ENCODE measurements at regions not wholly inside any gene's neighbourhood (a gene's known extent, or its start where the extent isn't known, plus 50 kb on each side); places are given as distances from the start of the nearest gene placed in this dataset.
"Not testable (repeated sequence)": the region's sequence is repeated elsewhere in the genome, so short reads cannot be mapped to it uniquely, and the experiment has no call there.

GRCh38 chr12:115305275-115305674 lies 621.3 kb upstream of the TBX3 start:
- 97 to 99% methylated on average over 4 of the region's 4 CpGs for WGBS, 2 donors
- peaks cover 0 to 2% of the 10 kb centered on the region in 2 donors for H3K27me3 ChIP-seq (ENCODE audit: control insufficient read depth in 1 of 2, insufficient read depth in 2 of 2, low read length in 1 of 2)
- H3K27ac ChIP-seq (ENCODE audit: low read depth in 1 of 2, low read length in 2 of 2), result no peak overlapping the region
- DNase-seq, result no peak
- no peak overlapping the region for H3K4me3 ChIP-seq (ENCODE audit: low read length in 2 of 2)
- no peaks in the 10 kb centered on the region for H3K9me3 ChIP-seq (ENCODE audit: control insufficient read depth, low read length)
- intact Hi-C loops (cut with DNase I), result no loop called here
- H3K4me1 ChIP-seq (ENCODE audit: control insufficient read depth in 1 of 2, insufficient read depth in 2 of 2, low read length in 2 of 2), result no peaks in the 10 kb centered on the region
- no peak for ATAC-seq (ENCODE audit: low FRiP score)
- no peaks in the 10 kb centered on the region for H3K36me3 ChIP-seq (ENCODE audit: control insufficient read depth in 1 of 2, insufficient read depth in 2 of 2, low read length in 1 of 2)

GRCh38 chr12:115303723-115304309 lies 619.8 kb upstream of the TBX3 start:
- ATAC-seq (ENCODE audit: low FRiP score) (no peak), DNase-seq (no peak)
- H3K9me3 ChIP-seq (ENCODE audit: control insufficient read depth, low read length), result no peaks in the 10 kb centered on the region
- no peaks in the 10 kb centered on the region for H3K36me3 ChIP-seq (ENCODE audit: control insufficient read depth in 1 of 2, insufficient read depth in 2 of 2, low read length in 1 of 2)
- no peak overlapping the region for H3K4me3 ChIP-seq (ENCODE audit: low read length in 2 of 2)
- intact Hi-C loops (cut with DNase I), result no loop called here
- 51 to 53% methylated on average over 4 of the region's 4 CpGs for WGBS, 2 donors
- H3K27me3 ChIP-seq (ENCODE audit: control insufficient read depth in 1 of 2, insufficient read depth in 2 of 2, low read length in 1 of 2), result no peaks in the 10 kb centered on the region
- no peaks in the 10 kb centered on the region for H3K4me1 ChIP-seq (ENCODE audit: control insufficient read depth in 1 of 2, insufficient read depth in 2 of 2, low read length in 2 of 2)
- H3K27ac ChIP-seq (ENCODE audit: low read depth in 1 of 2, low read length in 2 of 2), result no peak overlapping the region

GRCh38 chr12:115297445-115297844 lies 613.5 kb upstream of the TBX3 start:
- Histone ChIP-seq H3K27me3 (ENCODE audit: control insufficient read depth in 1 of 2, insufficient read depth in 2 of 2, low read length in 1 of 2) (no peaks in the 10 kb centered on the region), H3K4me1 (ENCODE audit: control insufficient read depth in 1 of 2, insufficient read depth in 2 of 2, low read length in 2 of 2) (peaks cover 2 to 3% of the 10 kb centered on the region in 2 donors), H3K9me3 (ENCODE audit: control insufficient read depth, low read length) (no peaks in the 10 kb centered on the region), H3K4me3 (ENCODE audit: low read length in 2 of 2) (no peak overlapping the region), H3K27ac (ENCODE audit: low read depth in 1 of 2, low read length in 2 of 2) (no peak overlapping the region), H3K36me3 (ENCODE audit: control insufficient read depth in 1 of 2, insufficient read depth in 2 of 2, low read length in 1 of 2) (no peaks in the 10 kb centered on the region)
- 77 to 87% methylated on average over 2 of the region's 2 CpGs for WGBS, 2 donors
- ATAC-seq (ENCODE audit: low FRiP score), result no peak
- intact Hi-C loops (cut with DNase I), result no loop called here
- no peak for DNase-seq

GRCh38 chr12:115296613-115297198 lies 612.7 kb upstream of the TBX3 start:
- no peak overlapping the region for H3K27ac ChIP-seq (ENCODE audit: low read depth in 1 of 2, low read length in 2 of 2)
- H3K9me3 ChIP-seq (ENCODE audit: control insufficient read depth, low read length), result no peaks in the 10 kb centered on the region
- WGBS, 2 donors, result 84 to 88% methylated on average over 5 of the region's 5 CpGs
- no peaks in the 10 kb centered on the region for H3K36me3 ChIP-seq (ENCODE audit: control insufficient read depth in 1 of 2, insufficient read depth in 2 of 2, low read length in 1 of 2)
- no peaks in the 10 kb centered on the region for H3K27me3 ChIP-seq (ENCODE audit: control insufficient read depth in 1 of 2, insufficient read depth in 2 of 2, low read length in 1 of 2)
- intact Hi-C loops (cut with DNase I), result no loop called here
- H3K4me1 ChIP-seq (ENCODE audit: control insufficient read depth in 1 of 2, insufficient read depth in 2 of 2, low read length in 2 of 2), result peaks cover 2 to 3% of the 10 kb centered on the region in 2 donors
- ATAC-seq (ENCODE audit: low FRiP score), result no peak
- DNase-seq, result no peak
- no peak overlapping the region for H3K4me3 ChIP-seq (ENCODE audit: low read length in 2 of 2)

GRCh38 chr12:115295886-115296285 lies 611.9 kb upstream of the TBX3 start:
- H3K4me1 ChIP-seq (ENCODE audit: control insufficient read depth in 1 of 2, insufficient read depth in 2 of 2, low read length in 2 of 2), result peaks cover 2 to 3% of the 10 kb centered on the region in 2 donors
- H3K36me3 ChIP-seq (ENCODE audit: control insufficient read depth in 1 of 2, insufficient read depth in 2 of 2, low read length in 1 of 2), result no peaks in the 10 kb centered on the region
- no peak overlapping the region for H3K4me3 ChIP-seq (ENCODE audit: low read length in 2 of 2)
- H3K27me3 ChIP-seq (ENCODE audit: control insufficient read depth in 1 of 2, insufficient read depth in 2 of 2, low read length in 1 of 2), result no peaks in the 10 kb centered on the region
- no peak overlapping the region for H3K27ac ChIP-seq (ENCODE audit: low read depth in 1 of 2, low read length in 2 of 2)
- H3K9me3 ChIP-seq (ENCODE audit: control insufficient read depth, low read length), result no peaks in the 10 kb centered on the region
- DNase-seq, result no peak
- no peak for ATAC-seq (ENCODE audit: low FRiP score)
- intact Hi-C loops (cut with DNase I), result no loop called here
- WGBS, 2 donors, result 94% methylated on average over 3 of the region's 3 CpGs

GRCh38 chr12:115294453-115295133 lies 610.6 kb upstream of the TBX3 start:
- WGBS, 2 donors, result 5 to 10% methylated on average over 4 of the region's 4 CpGs

GRCh38 chr12:115285429-115285828 lies 601.5 kb upstream of the TBX3 start:
- H3K4me1 ChIP-seq (ENCODE audit: control insufficient read depth in 1 of 2, insufficient read depth in 2 of 2, low read length in 2 of 2); intact Hi-C loops (cut with DNase I); H3K27ac ChIP-seq (ENCODE audit: low read depth in 1 of 2, low read length in 2 of 2); ATAC-seq (ENCODE audit: low FRiP score); H3K36me3 ChIP-seq (ENCODE audit: control insufficient read depth in 1 of 2, insufficient read depth in 2 of 2, low read length in 1 of 2); DNase-seq; H3K4me3 ChIP-seq (ENCODE audit: low read length in 2 of 2); H3K9me3 ChIP-seq (ENCODE audit: control insufficient read depth, low read length); H3K27me3 ChIP-seq (ENCODE audit: control insufficient read depth in 1 of 2, insufficient read depth in 2 of 2, low read length in 1 of 2): not testable (repeated sequence)
- 79 to 83% methylated on average over 9 to 10 of the region's 10 CpGs for WGBS, 2 donors

More at GRCh38 chr12:115294453-115295133, 610.6 kb upstream of the TBX3 start:
- Histone ChIP-seq H3K4me1 (ENCODE audit: control insufficient read depth in 1 of 2, insufficient read depth in 2 of 2, low read length in 2 of 2) (peaks cover 2 to 3% of the 10 kb centered on the region in 2 donors), H3K27me3 (ENCODE audit: control insufficient read depth in 1 of 2, insufficient read depth in 2 of 2, low read length in 1 of 2) (no peaks in the 10 kb centered on the region), H3K27ac (ENCODE audit: low read depth in 1 of 2, low read length in 2 of 2) (no peak overlapping the region), H3K9me3 (ENCODE audit: control insufficient read depth, low read length) (no peaks in the 10 kb centered on the region), H3K4me3 (ENCODE audit: low read length in 2 of 2) (no peak overlapping the region), H3K36me3 (ENCODE audit: control insufficient read depth in 1 of 2, insufficient read depth in 2 of 2, low read length in 1 of 2) (no peaks in the 10 kb centered on the region)
- intact Hi-C loops (cut with DNase I), result no loop called here
- DNase-seq, result no peak
- ATAC-seq (ENCODE audit: low FRiP score), result no peak

GRCh38 chr12:115273456-115273855 lies 589.5 kb upstream of the TBX3 start:
- no peak overlapping the region for H3K4me3 ChIP-seq (ENCODE audit: low read length in 2 of 2)
- no peak for ATAC-seq (ENCODE audit: low FRiP score)
- intact Hi-C loops (cut with DNase I), result no loop called here
- no peaks in the 10 kb centered on the region for H3K9me3 ChIP-seq (ENCODE audit: control insufficient read depth, low read length)
- no peak overlapping the region for H3K27ac ChIP-seq (ENCODE audit: low read depth in 1 of 2, low read length in 2 of 2)
- H3K4me1 ChIP-seq (ENCODE audit: control insufficient read depth in 1 of 2, insufficient read depth in 2 of 2, low read length in 2 of 2), result no peaks in the 10 kb centered on the region
- H3K27me3 ChIP-seq (ENCODE audit: control insufficient read depth in 1 of 2, insufficient read depth in 2 of 2, low read length in 1 of 2), result no peaks in the 10 kb centered on the region
- WGBS, 2 donors, result 96 to 98% methylated on average over 2 of the region's 2 CpGs
- DNase-seq, result no peak
- no peaks in the 10 kb centered on the region for H3K36me3 ChIP-seq (ENCODE audit: control insufficient read depth in 1 of 2, insufficient read depth in 2 of 2, low read length in 1 of 2)

- H3K4me1 ChIP-seq (ENCODE audit: control insufficient read depth in 1 of 2, insufficient read depth in 2 of 2, low read length in 2 of 2), result no peaks in the 10 kb centered on the region
- ATAC-seq (ENCODE audit: low FRiP score), result no peak
- no peaks in the 10 kb centered on the region for H3K27me3 ChIP-seq (ENCODE audit: control insufficient read depth in 1 of 2, insufficient read depth in 2 of 2, low read length in 1 of 2)
- no peaks in the 10 kb centered on the region for H3K36me3 ChIP-seq (ENCODE audit: control insufficient read depth in 1 of 2, insufficient read depth in 2 of 2, low read length in 1 of 2)
- DNase-seq, result no peak
- H3K27ac ChIP-seq (ENCODE audit: low read depth in 1 of 2, low read length in 2 of 2), result no peak overlapping the region
- no peak overlapping the region for H3K4me3 ChIP-seq (ENCODE audit: low read length in 2 of 2)
- 92% methylated on average over 4 of the region's 4 CpGs for WGBS, 2 donors
- no peaks in the 10 kb centered on the region for H3K9me3 ChIP-seq (ENCODE audit: control insufficient read depth, low read length)
- intact Hi-C loops (cut with DNase I), result no loop called here
These were observed 584.5 kb upstream of the TBX3 start for GRCh38 chr12:115268451-115268850.

Data from aorta (tissue), 5 donors.